ENCODE measurements at regions not wholly inside any gene's neighbourhood (a gene's known extent, or its start where the extent isn't known, plus 50 kb on each side); places are given as distances from the start of the nearest gene placed in this dataset.

- TF ChIP-seq CTCF (IDR thresholded peaks at IDR 0.05), result no peak
- no peak for TF ChIP-seq POLR2A (IDR thresholded peaks at IDR 0.05)
These were observed 826.8 kb upstream of the NR2F2 start for GRCh38 chr15:95503640-95504225.
